Cardiac muscle cell (in vitro differentiated cells and primary cell): ENCODE measurements at regions not wholly inside any gene's neighbourhood (a gene's known extent, or its start where the extent isn't known, plus 50 kb on each side); places are given as distances from the start of the nearest gene placed in this dataset.
A peak's percentile ranks its signal among the peaks of the same experiment; 100 is the strongest.

ENCODE experiments used
- DNase-seq, 2 donors: peaks; one replicate each; pipeline versions ENCODE4 v3.0.0 to v3.0.0-alpha.2; 2010 to 2017; ENCODE audit warnings: low read depth in 1 of 2, low spot score in 1 of 2
- H3K27ac ChIP-seq: fragments of 200-600 bp; sonication (generic); 2 replicates; pipeline ENCODE4 v1.5.1; 2016
- H3K27me3 ChIP-seq: fragments of 200-600 bp; sonication (generic); 2 replicates; pipeline ENCODE4 v1.6.0; 2016; ENCODE audit warnings: control low read depth
- H3K36me3 ChIP-seq: fragments of 200-600 bp; sonication (generic); 2 replicates; pipeline ENCODE4 v1.5.1; 2016; ENCODE audit warnings: control low read depth
- H3K4me1 ChIP-seq: fragments of 200-600 bp; sonication (generic); 2 replicates; pipeline ENCODE4 v1.8.1; 2017; ENCODE audit warnings: low read depth, mild to moderate bottlenecking, mixed run types
- H3K4me3 ChIP-seq: fragments of 200-600 bp; sonication (generic); 2 replicates; pipeline ENCODE4 v1.5.1; 2016; ENCODE audit warnings: mild to moderate bottlenecking
- H3K9me3 ChIP-seq: fragments of 200-600 bp; sonication (generic); 2 replicates; pipeline ENCODE4 v1.5.1; 2017; ENCODE audit warnings: low read depth, mild to moderate bottlenecking, control low read depth
- CTCF ChIP-seq: IDR thresholded peaks from 2 replicates; pipeline ENCODE4 v1.5.1; 2012; ENCODE audit warnings: low read depth, mild to moderate bottlenecking, low read length

GRCh38 chr9:36457836-36458429 is 57.9 kb upstream of the RNF38 start:
- Histone ChIP-seq H3K4me3 (no peak overlapping the region), H3K4me1 (peaks cover 15% of the 10 kb centered on the region), H3K27ac (no peak overlapping the region), H3K9me3 (no peaks in the 10 kb centered on the region), H3K27me3 (no peaks in the 10 kb centered on the region), H3K36me3 (no peaks in the 10 kb centered on the region)
- TF ChIP-seq CTCF: no peak
- DNase-seq: no peak

GRCh38 chr9:36456480-36457065 is 56.5 kb upstream of the RNF38 start:
- Histone ChIP-seq H3K36me3 (no peaks in the 10 kb centered on the region), H3K4me1 (peaks cover 4% of the 10 kb centered on the region), H3K9me3 (no peaks in the 10 kb centered on the region), H3K27ac (no peak overlapping the region), H3K27me3 (no peaks in the 10 kb centered on the region), H3K4me3 (no peak overlapping the region)
- no peak for TF ChIP-seq CTCF
- peak in 1 of 2 donors; percentile 27 for DNase-seq

GRCh38 chr9:36451949-36452348 is 51.9 kb upstream of the RNF38 start:
- no peak overlapping the region for H3K27ac ChIP-seq
- H3K4me1 ChIP-seq: peaks cover 8% of the 10 kb centered on the region
- DNase-seq: no peak
- H3K4me3 ChIP-seq: no peak overlapping the region
- no peaks in the 10 kb centered on the region for H3K27me3 ChIP-seq
- H3K36me3 ChIP-seq: no peaks in the 10 kb centered on the region
- TF ChIP-seq CTCF: no peak
- no peaks in the 10 kb centered on the region for H3K9me3 ChIP-seq

GRCh38 chr9:36450110-36450732 is 50.2 kb upstream of the RNF38 start:
- Histone ChIP-seq H3K27me3 (no peaks in the 10 kb centered on the region), H3K4me3 (no peak overlapping the region), H3K36me3 (no peaks in the 10 kb centered on the region), H3K4me1 (peaks cover 21% of the 10 kb centered on the region), H3K27ac (peak overlapping the region; percentile 6), H3K9me3 (no peaks in the 10 kb centered on the region)
- DNase-seq: peak; percentile 66 to 68
- TF ChIP-seq CTCF: peak; percentile 77
